Naive thymus-derived CD8-positive, alpha-beta T cell (primary cell): ENCODE measurements at regions not wholly inside any gene's neighbourhood (a gene's known extent, or its start where the extent isn't known, plus 50 kb on each side); places are given as distances from the start of the nearest gene placed in this dataset.

Experiments
- ATAC-seq, 2 donors: fragments of 150-1000 bp; cut with Tn5 transposase in 1 of 2; sonication (Bioruptor Pico), chemical (Tn5 transposase) in 1 of 2; 1 replicate in 1 of 2; 2 replicates in 1 of 2; pipeline ENCODE4 v1.10.0; 2021; ENCODE audit warnings: mild to moderate bottlenecking in 2 of 2, moderate library complexity in 2 of 2
- POLR2A ChIA-PET: fragments of 350-600 bp; sonication (Branson Sonifier 250); formaldehyde crosslinking; loops from one replicate; lab custom pipeline; 2021; ENCODE audit warnings: antibody characterized with exemption; lab: Charles Lee
- DNase-seq, 10 donors: peaks; one replicate each; pipeline versions ENCODE4 v3.0.0 to v3.0.0-alpha.2; 2020 to 2022
- H3K27ac Mint-ChIP-seq, 10 donors: one replicate each; pipeline ENCODE4 v1.8.0; 2020 to 2022; ENCODE audit warnings: mild to moderate bottlenecking in 10 of 10, mixed read lengths in 10 of 10, moderate library complexity in 4 of 10, inconsistent platforms in 1 of 10
- H3K27me3 Mint-ChIP-seq, 5 donors: one replicate each; pipeline ENCODE4 v1.8.0; 2021 to 2022; ENCODE audit warnings: mixed read lengths in 5 of 5
- H3K36me3 Mint-ChIP-seq, 3 donors: one replicate each; pipeline ENCODE4 v1.8.0; 2020 to 2022; ENCODE audit warnings: mixed read lengths in 3 of 3, mild to moderate bottlenecking in 2 of 3, inconsistent platforms in 1 of 3
- H3K4me1 Mint-ChIP-seq, 4 donors: one replicate each; pipeline ENCODE4 v1.8.0; 2021 to 2022; ENCODE audit warnings: mixed read lengths in 4 of 4
- H3K4me3 Mint-ChIP-seq, 10 donors: one replicate each; pipeline ENCODE4 v1.8.0; 2020 to 2022; ENCODE audit warnings: mild to moderate bottlenecking in 10 of 10, mixed read lengths in 10 of 10, moderate library complexity in 6 of 10, inconsistent platforms in 1 of 10
- H3K9me3 Mint-ChIP-seq, 9 donors: one replicate each; pipeline ENCODE4 v1.8.0; 2020 to 2022; ENCODE audit warnings: mixed read lengths in 9 of 9, mild to moderate bottlenecking in 3 of 9, inconsistent platforms in 1 of 9, moderate library complexity in 1 of 9

GRCh38 chr2:219713110-219713509 lies 85.7 kb downstream of the SLC4A3 start:
- no peak overlapping the region for H3K4me3 Mint-ChIP-seq
- H3K9me3 Mint-ChIP-seq = peaks cover 0 to 17% (median 5%) of the 10 kb centered on the region in 9 donors
- H3K36me3 Mint-ChIP-seq = no peaks in the 10 kb centered on the region
- H3K4me1 Mint-ChIP-seq = no peaks in the 10 kb centered on the region
- peaks cover 22 to 50% (median 27%) of the 10 kb centered on the region in 5 donors for H3K27me3 Mint-ChIP-seq
- no peak overlapping the region for H3K27ac Mint-ChIP-seq
- DNase-seq (no peak), ATAC-seq (no peak)
- POLR2A ChIA-PET = no interaction called here

GRCh38 chr2:219714681-219715400 lies 87.4 kb downstream of the SLC4A3 start:
- peaks cover 0 to 17% (median 5%) of the 10 kb centered on the region in 9 donors for H3K9me3 Mint-ChIP-seq
- no peak for DNase-seq
- POLR2A ChIA-PET = no interaction called here
- H3K36me3 Mint-ChIP-seq = no peaks in the 10 kb centered on the region
- no peaks in the 10 kb centered on the region for H3K4me1 Mint-ChIP-seq
- no peak overlapping the region for H3K4me3 Mint-ChIP-seq
- H3K27ac Mint-ChIP-seq = no peak overlapping the region
- H3K27me3 Mint-ChIP-seq = peaks cover 19 to 57% (median 29%) of the 10 kb centered on the region in 5 donors
- ATAC-seq = no peak

DNA sequence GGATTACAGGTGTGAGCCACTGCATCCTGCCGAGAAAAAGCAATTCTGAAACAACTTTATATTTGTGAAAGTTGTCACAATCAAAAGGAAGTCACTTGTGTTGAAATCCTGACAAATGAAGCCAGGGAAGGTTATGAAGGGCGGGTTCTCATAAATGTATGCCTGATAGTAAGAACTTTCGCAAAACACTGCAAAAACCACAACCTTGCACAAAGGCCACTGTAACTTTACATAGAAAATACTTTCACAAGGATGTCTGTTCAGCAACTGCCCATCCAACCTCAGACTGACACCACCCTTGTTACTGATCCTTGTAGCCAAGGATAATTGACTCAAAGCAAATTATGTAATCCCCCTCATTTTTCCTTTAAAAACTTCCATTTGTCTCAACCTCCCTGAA lies 90.6 kb downstream of the SLC4A3 start:
- ATAC-seq (no peak), DNase-seq (no peak)
- Mint-ChIP-seq H3K9me3 (peaks cover 0 to 12% (median 5%) of the 10 kb centered on the region in 9 donors), H3K36me3 (no peaks in the 10 kb centered on the region), H3K4me1 (no peaks in the 10 kb centered on the region), H3K4me3 (no peak overlapping the region), H3K27ac (no peak overlapping the region), H3K27me3 (peaks cover 14 to 30% (median 18%) of the 10 kb centered on the region in 5 donors)
- POLR2A ChIA-PET = no interaction called here

DNA sequence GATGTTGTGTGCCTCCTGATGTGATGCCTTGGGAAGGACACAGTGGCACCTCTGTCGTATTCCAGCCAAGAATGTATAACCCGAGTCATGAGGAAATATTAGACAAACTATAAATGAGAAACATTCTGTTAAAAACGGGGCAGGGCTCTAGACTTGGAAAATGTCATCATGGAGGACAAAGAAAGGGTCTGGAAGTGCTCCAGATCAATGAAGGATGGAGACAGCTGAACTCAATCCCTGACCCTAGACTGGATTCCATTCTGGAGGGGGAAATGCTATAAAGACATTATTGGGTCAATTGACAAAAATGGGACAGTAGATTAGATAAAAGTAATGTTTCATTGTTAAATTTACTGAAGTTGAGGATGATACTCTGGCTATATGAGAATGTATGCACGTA lies 92.1 kb downstream of the SLC4A3 start:
- H3K27ac Mint-ChIP-seq = no peak overlapping the region
- H3K36me3 Mint-ChIP-seq = no peaks in the 10 kb centered on the region
- no peaks in the 10 kb centered on the region for H3K4me1 Mint-ChIP-seq

GRCh38 chr2:219720956-219721355 lies 93.5 kb downstream of the SLC4A3 start:
- H3K36me3 Mint-ChIP-seq = no peaks in the 10 kb centered on the region

More for the DNA sequence above, 92.1 kb downstream of the SLC4A3 start:
- no peak for ATAC-seq
- Mint-ChIP-seq H3K4me3 (no peak overlapping the region), H3K9me3 (peaks cover 0 to 2% (median 0%) of the 10 kb centered on the region in 9 donors), H3K27me3 (peaks cover 10 to 24% (median 14%) of the 10 kb centered on the region in 5 donors)
- DNase-seq = no peak
- POLR2A ChIA-PET = no interaction called here

GRCh38 chr2:219722276-219722879 lies 94.9 kb downstream of the SLC4A3 start:
- H3K4me3 Mint-ChIP-seq = no peak overlapping the region
- H3K27ac Mint-ChIP-seq = no peak overlapping the region
- H3K27me3 Mint-ChIP-seq = peaks cover 5 to 43% (median 20%) of the 10 kb centered on the region in 5 donors
- POLR2A ChIA-PET = no interaction called here
- no peak for ATAC-seq
- no peaks in the 10 kb centered on the region for H3K4me1 Mint-ChIP-seq
- no peaks in the 10 kb centered on the region for H3K9me3 Mint-ChIP-seq
- DNase-seq = no peak
- no peaks in the 10 kb centered on the region for H3K36me3 Mint-ChIP-seq

More at GRCh38 chr2:219720956-219721355, 93.5 kb downstream of the SLC4A3 start:
- peaks cover 9 to 28% (median 12%) of the 10 kb centered on the region in 5 donors for H3K27me3 Mint-ChIP-seq
- H3K4me1 Mint-ChIP-seq = no peaks in the 10 kb centered on the region
- no peak overlapping the region for H3K27ac Mint-ChIP-seq
- POLR2A ChIA-PET = no interaction called here
- H3K4me3 Mint-ChIP-seq = no peak overlapping the region
- DNase-seq (no peak), ATAC-seq (no peak)
- H3K9me3 Mint-ChIP-seq = peaks cover 0 to 2% (median 0%) of the 10 kb centered on the region in 9 donors

DNA sequence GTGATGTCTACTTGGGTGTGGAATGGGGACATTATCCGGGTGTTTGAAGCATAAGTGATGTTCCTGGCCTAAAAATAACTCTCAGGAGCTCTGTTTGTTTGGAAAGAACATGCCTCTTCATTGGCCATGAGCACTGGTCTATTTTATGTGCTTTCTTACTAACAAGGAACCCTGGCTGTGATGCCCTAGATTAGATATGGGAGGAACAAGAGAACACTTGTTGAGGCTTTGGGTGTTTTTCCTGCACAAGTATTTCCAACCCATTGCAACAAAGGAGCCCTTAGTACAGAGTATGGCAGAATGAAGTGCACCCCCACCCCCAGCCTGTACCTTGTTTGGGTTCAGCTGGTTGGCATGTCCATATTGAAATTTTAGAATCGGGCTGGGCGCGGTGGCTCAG lies 95.9 kb downstream of the SLC4A3 start:
- Mint-ChIP-seq H3K4me3 (no peak overlapping the region), H3K27ac (no peak overlapping the region), H3K36me3 (no peaks in the 10 kb centered on the region), H3K4me1 (no peaks in the 10 kb centered on the region), H3K27me3 (peaks cover 8 to 40% (median 20%) of the 10 kb centered on the region in 5 donors), H3K9me3 (no peaks in the 10 kb centered on the region)
- no peak for DNase-seq
- POLR2A ChIA-PET = no interaction called here
- ATAC-seq = no peak

- no peaks in the 10 kb centered on the region for H3K9me3 Mint-ChIP-seq
- no peaks in the 10 kb centered on the region for H3K36me3 Mint-ChIP-seq
- H3K4me3 Mint-ChIP-seq = no peak overlapping the region
- no peaks in the 10 kb centered on the region for H3K4me1 Mint-ChIP-seq
- DNase-seq = no peak
- POLR2A ChIA-PET = no interaction called here
- no peak overlapping the region for H3K27ac Mint-ChIP-seq
- peaks cover 5 to 27% (median 15%) of the 10 kb centered on the region in 5 donors for H3K27me3 Mint-ChIP-seq
- ATAC-seq = no peak
Observed at GRCh38 chr2:219724628-219725027, 97.2 kb downstream of the SLC4A3 start.

DNA sequence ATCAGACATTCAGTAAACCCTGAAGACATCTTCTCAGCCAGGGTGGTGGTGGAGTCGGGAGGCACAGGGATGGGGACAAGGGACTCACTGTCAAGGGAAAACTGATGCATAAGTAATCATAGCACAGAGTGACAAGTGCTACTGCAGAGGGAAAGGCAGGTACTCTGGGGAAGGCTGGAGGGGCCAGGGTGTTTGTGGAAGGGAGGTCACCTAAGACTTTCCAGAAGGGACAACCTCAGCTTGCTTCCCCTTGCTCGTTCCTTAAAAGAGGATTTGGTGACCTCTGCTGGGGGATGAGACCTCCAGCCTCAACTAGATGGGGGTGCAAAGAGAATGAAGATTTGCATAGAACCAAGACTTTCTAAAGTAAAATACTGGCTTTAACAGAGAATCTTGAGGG lies 99.5 kb downstream of the SLC4A3 start:
- H3K27ac Mint-ChIP-seq = no peak overlapping the region
- peaks cover 3 to 29% (median 12%) of the 10 kb centered on the region in 5 donors for H3K27me3 Mint-ChIP-seq
- no peaks in the 10 kb centered on the region for H3K4me1 Mint-ChIP-seq
- no peak for ATAC-seq
- H3K36me3 Mint-ChIP-seq = no peaks in the 10 kb centered on the region
- POLR2A ChIA-PET = no interaction called here
- H3K9me3 Mint-ChIP-seq = peaks cover 0 to 3% (median 0%) of the 10 kb centered on the region in 9 donors
- DNase-seq = no peak
- H3K4me3 Mint-ChIP-seq = no peak overlapping the region

DNA sequence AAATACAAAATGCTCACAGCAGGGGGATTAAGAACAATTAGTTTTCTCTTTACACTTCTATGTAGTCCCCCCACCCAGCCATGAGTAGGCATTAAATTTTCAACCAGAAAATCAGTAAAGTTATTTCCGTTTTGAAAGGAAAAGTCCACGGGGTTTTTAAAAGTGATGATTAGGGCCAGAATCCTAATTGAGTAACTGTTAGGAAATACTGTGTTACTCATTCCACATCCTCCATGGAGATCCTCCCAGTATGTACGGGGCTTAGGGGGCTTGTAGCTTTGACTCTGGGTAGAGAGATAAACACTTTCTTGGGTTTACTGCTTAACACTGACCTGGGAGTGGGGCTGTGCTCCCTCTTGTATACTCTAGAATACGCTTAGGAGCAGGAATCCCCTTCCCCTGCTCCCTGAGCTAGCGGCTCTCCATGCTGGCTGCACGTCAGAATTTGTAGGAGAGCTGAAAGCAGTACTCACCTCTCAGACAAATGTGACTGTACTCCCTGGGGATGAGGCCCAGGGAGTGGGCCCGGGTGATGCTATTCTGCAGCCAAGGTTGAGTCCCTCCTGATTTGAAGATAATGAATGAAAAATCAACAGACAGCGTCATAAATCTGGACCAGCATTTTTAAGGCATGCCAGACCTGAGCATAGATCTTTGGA lies 100.5 kb downstream of the SLC4A3 start:
- ATAC-seq = no peak
- no peak overlapping the region for H3K27ac Mint-ChIP-seq
- POLR2A ChIA-PET = no interaction called here
- H3K36me3 Mint-ChIP-seq = no peaks in the 10 kb centered on the region
- no peak for DNase-seq
- no peak overlapping the region for H3K4me3 Mint-ChIP-seq
- peaks cover 0 to 3% (median 0%) of the 10 kb centered on the region in 9 donors for H3K9me3 Mint-ChIP-seq
- peaks cover 3 to 39% (median 12%) of the 10 kb centered on the region in 5 donors for H3K27me3 Mint-ChIP-seq
- no peaks in the 10 kb centered on the region for H3K4me1 Mint-ChIP-seq

DNA sequence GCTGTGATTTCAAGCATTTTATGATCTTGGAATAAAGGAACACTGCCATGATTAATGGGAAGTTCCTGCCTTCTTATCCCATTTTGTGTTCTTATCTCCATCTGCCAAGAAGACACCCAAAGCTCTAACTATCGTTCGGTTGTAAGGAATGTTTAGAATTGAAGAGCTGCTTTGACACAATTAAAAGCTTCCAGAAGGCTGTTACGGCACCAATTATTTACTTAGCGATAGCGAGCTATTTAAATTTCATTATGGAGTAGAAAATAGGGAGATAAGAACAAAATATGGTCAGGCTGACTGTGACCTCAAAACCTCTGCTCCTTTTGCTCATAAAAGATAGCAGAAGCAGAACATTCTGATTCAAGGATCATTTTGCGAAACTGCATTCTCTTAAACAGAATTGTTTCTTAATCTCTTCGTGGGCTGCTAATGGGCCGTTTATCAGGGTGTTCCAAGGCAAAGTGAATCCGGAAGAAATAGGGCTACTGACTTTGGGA lies 101.6 kb downstream of the SLC4A3 start:
- Mint-ChIP-seq H3K9me3 (peaks cover 0 to 3% (median 0%) of the 10 kb centered on the region in 9 donors), H3K36me3 (no peaks in the 10 kb centered on the region), H3K4me3 (no peak overlapping the region), H3K27me3 (peaks cover 3 to 50% (median 16%) of the 10 kb centered on the region in 5 donors), H3K4me1 (no peaks in the 10 kb centered on the region), H3K27ac (no peak overlapping the region)
- no peak for DNase-seq
- no peak for ATAC-seq
- POLR2A ChIA-PET = no interaction called here

DNA sequence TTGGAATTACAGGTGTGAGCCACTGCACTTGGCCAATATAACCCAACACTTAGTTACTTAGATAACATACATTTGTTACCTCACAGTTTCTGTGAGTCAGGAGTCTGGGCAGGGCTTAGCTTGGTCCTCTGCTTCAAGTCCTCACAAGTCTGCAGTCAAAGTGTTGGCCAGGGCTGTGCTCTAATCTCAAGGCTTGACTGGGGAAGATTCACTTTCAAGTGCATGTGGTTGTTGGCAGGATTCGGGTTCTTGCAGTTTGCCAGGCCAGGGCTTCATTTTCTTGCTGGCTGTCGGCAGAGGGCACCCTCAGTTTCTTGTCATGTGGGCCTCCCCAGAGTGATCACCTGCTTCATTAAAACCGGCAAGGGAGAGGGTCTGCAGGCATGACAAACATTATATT lies 103.7 kb downstream of the SLC4A3 start:
- Mint-ChIP-seq H3K36me3 (no peaks in the 10 kb centered on the region), H3K27me3 (peaks cover 12 to 52% (median 17%) of the 10 kb centered on the region in 5 donors), H3K4me3 (no peak overlapping the region), H3K27ac (no peak overlapping the region), H3K9me3 (peaks cover 0 to 3% (median 0%) of the 10 kb centered on the region in 9 donors), H3K4me1 (no peaks in the 10 kb centered on the region)
- no peak for ATAC-seq
- no peak for DNase-seq
- POLR2A ChIA-PET = no interaction called here

- Mint-ChIP-seq H3K27me3 (peaks cover 13 to 47% (median 19%) of the 10 kb centered on the region in 5 donors), H3K4me1 (no peaks in the 10 kb centered on the region), H3K9me3 (peaks cover 0 to 3% (median 0%) of the 10 kb centered on the region in 9 donors), H3K36me3 (no peaks in the 10 kb centered on the region), H3K4me3 (no peak overlapping the region), H3K27ac (no peak overlapping the region)
- POLR2A ChIA-PET = no interaction called here
- ATAC-seq (no peak), DNase-seq (no peak)
Observed at GRCh38 chr2:219733106-219733505, 105.7 kb downstream of the SLC4A3 start.
